Tibial nerve (tissue), 4 donors: ENCODE measurements at regions not wholly inside any gene's neighbourhood (a gene's known extent, or its start where the extent isn't known, plus 50 kb on each side); places are given as distances from the start of the nearest gene placed in this dataset.

ENCODE experiments used
- DNase-seq, 2 donors: peaks; one replicate each; pipeline ENCODE4 v3.0.0-alpha.2; 2019; ENCODE audit warnings: low spot score in 2 of 2
- H3K27ac ChIP-seq, 4 donors: fragments of 200-600 bp; sonication (generic) in 3 of 4; one replicate each; pipeline ENCODE4 v1.5.1; 2017 to 2019; ENCODE audit warnings: mild to moderate bottlenecking in 1 of 4
- H3K27me3 ChIP-seq, 2 donors: fragments of 200-600 bp; sonication (generic) in 1 of 2; one replicate each; pipeline versions ENCODE4 v1.5.1 to v1.6.0; 2017 to 2019
- H3K36me3 ChIP-seq, 3 donors: fragments of 200-600 bp; sonication (generic); one replicate each; pipeline ENCODE4 v1.5.1; 2018 to 2019
- H3K4me1 ChIP-seq, 4 donors: fragments of 200-600 bp; sonication (generic) in 3 of 4; one replicate each; pipeline ENCODE4 v1.5.1; 2017 to 2019
- H3K4me3 ChIP-seq, 4 donors: fragments of 200-600 bp; sonication (generic) in 3 of 4; one replicate each; pipeline ENCODE4 v1.5.1; 2017 to 2019; ENCODE audit warnings: mild to moderate bottlenecking in 1 of 4, moderate library complexity in 1 of 4
- H3K9me3 ChIP-seq, 4 donors: fragments of 200-600 bp; sonication (generic) in 3 of 4; one replicate each; pipeline ENCODE4 v1.5.1; 2017 to 2019
- EP300 ChIP-seq, 2 donors: sonication (generic); formaldehyde crosslinking; IDR thresholded peaks; one replicate each; pipeline ENCODE4 v1.6.1; 2017; ENCODE audit warnings: antibody characterized with exemption in 2 of 2, mild to moderate bottlenecking in 1 of 2
- POLR2A ChIP-seq, 2 donors: fragments of 450-650 bp; IDR thresholded peaks; one replicate each; pipeline ENCODE4 v1.6.1; 2017; ENCODE audit warnings: antibody characterized with exemption in 2 of 2, mild to moderate bottlenecking in 2 of 2, moderate library complexity in 2 of 2
- WGBS, 2 donors: methylation state at CpG; one replicate each; pipeline ENCODE4 v1.1.5; 2018; 5-methylcytosine and 5-hydroxymethylcytosine counted together
- TF ChIP-seq, protein P1 (sequence below), 5 experiments: fragments of 200-600 bp in 3 of 5; fragments of 450-650 bp in 2 of 5; sonication (generic) in 3 of 5; IDR thresholded peaks; one replicate each; pipeline ENCODE4 v1.5.1; 2016 to 2019; ENCODE audit warnings: antibody characterized with exemption in 5 of 5, mild to moderate bottlenecking in 3 of 5, moderate library complexity in 2 of 5

DNA sequence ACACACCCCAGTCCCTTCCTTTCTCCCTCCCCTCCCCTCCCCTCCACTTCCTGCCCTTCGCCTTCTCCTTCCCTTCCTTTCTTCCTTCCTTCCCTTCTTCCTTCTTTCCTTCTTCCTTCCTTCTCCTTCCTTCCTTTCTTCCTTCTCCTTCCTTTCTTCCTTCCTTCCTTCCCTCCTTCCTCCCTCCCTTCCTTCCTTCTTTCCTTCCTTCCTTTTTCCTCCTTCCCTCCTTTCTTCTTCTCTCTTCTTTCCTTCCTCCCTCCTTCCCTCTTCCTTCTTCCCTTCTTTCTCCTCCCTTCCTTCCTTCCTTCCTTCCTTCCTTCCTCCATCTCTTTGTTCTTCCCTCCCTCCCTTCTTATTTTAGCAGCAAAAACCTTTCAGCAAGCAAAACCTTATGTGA, 162.1 kb downstream of the EFNB1 start:
- 88 to 100% methylated on average over 1 of the region's 1 CpG for WGBS, 2 donors
- Histone ChIP-seq H3K36me3 (no peaks in the 10 kb centered on the region), H3K4me3 (no peak overlapping the region), H3K27me3 (no peaks in the 10 kb centered on the region), H3K4me1 (peaks cover 0 to 34% (median 8%) of the 10 kb centered on the region in 4 donors), H3K27ac (peak overlapping the region in 1 of 4 donors; percentile 44), H3K9me3 (no peaks in the 10 kb centered on the region)
- no peak for DNase-seq
- TF ChIP-seq EP300 (IDR thresholded peaks at IDR 0.05) (no peak), POLR2A (IDR thresholded peaks at IDR 0.05) (no peak)
- TF ChIP-seq, protein P1, sequence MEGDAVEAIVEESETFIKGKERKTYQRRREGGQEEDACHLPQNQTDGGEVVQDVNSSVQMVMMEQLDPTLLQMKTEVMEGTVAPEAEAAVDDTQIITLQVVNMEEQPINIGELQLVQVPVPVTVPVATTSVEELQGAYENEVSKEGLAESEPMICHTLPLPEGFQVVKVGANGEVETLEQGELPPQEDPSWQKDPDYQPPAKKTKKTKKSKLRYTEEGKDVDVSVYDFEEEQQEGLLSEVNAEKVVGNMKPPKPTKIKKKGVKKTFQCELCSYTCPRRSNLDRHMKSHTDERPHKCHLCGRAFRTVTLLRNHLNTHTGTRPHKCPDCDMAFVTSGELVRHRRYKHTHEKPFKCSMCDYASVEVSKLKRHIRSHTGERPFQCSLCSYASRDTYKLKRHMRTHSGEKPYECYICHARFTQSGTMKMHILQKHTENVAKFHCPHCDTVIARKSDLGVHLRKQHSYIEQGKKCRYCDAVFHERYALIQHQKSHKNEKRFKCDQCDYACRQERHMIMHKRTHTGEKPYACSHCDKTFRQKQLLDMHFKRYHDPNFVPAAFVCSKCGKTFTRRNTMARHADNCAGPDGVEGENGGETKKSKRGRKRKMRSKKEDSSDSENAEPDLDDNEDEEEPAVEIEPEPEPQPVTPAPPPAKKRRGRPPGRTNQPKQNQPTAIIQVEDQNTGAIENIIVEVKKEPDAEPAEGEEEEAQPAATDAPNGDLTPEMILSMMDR (IDR thresholded peaks at IDR 0.05), result no peak

DNA sequence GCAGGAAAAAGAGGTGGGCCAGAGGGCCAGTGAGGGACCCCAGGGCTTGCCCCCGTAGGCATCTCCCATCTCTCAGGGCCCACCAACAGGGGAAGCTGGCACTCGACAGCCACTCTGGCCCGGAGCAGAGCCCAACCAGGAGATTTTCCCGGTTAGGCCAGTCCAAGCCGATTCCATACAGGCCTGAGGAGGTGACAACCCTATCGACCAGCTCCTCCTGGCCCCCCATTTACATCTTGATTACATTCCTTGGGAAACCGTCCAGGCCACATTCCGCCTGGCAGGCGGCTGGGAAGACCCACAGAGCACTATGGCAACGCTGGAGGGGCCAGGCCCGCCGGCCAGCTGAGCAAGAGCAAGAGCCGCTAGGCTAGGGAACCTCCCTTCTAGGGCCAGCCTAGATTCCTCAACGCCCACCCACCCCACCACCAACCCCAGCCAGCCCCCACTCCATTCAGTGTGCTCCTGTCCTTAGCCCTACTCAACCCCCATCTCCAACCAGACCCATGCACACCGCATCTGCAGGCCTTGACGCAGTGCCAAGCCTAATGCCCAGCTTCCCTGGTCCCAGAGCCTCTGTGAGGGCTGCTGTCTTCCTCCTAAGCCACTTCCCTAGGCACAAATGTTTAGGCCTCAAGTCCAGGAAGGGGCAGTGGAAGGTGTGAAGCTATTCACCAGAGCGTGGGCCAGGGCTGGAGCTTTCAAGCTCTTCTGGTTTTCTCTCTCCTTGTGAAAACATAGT, 161.2 kb downstream of the EFNB1 start:
- WGBS, 2 donors, result 26 to 33% methylated on average over 13 to 14 of the region's 17 CpGs
- Histone ChIP-seq H3K36me3 (no peaks in the 10 kb centered on the region), H3K9me3 (no peaks in the 10 kb centered on the region), H3K4me3 (no peak overlapping the region), H3K4me1 (peaks cover 0 to 25% (median 2%) of the 10 kb centered on the region in 4 donors), H3K27me3 (no peaks in the 10 kb centered on the region), H3K27ac (peak overlapping the region in 2 of 4 donors; percentile 5 to 44)
- DNase-seq, result no peak
- TF ChIP-seq, protein P1 (IDR thresholded peaks at IDR 0.05), result no peak
- TF ChIP-seq POLR2A (IDR thresholded peaks at IDR 0.05), result no peak
- no peak for TF ChIP-seq EP300 (IDR thresholded peaks at IDR 0.05)

DNA sequence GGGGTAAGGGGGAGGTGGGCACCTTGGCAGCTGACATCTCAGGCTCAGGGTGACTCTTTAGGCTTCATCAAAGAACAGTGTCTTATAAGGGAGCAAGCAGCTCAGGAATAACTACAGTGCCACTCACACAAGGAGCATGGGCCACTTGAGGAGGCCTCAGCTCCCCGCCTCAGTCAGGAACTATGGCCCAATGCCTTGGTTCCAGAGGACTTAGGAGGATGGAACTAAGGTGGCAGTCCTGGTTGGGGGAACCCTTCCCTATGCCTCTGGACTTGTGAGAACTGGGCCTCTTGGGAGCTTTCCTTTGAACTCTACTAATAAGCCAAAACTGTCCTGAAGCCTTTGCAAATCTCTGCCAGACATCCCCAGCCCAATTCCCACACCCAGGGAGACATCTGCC, 160.6 kb downstream of the EFNB1 start:
- Histone ChIP-seq H3K9me3 (no peaks in the 10 kb centered on the region), H3K27me3 (no peaks in the 10 kb centered on the region), H3K4me3 (no peak overlapping the region), H3K4me1 (peaks cover 0 to 19% (median 0%) of the 10 kb centered on the region in 4 donors), H3K36me3 (no peaks in the 10 kb centered on the region), H3K27ac (peak overlapping the region in 1 of 4 donors; percentile 5)
- TF ChIP-seq EP300 (IDR thresholded peaks at IDR 0.05), result no peak
- no peak for TF ChIP-seq POLR2A (IDR thresholded peaks at IDR 0.05)
- TF ChIP-seq, protein P1 (IDR thresholded peaks at IDR 0.05), result no peak
- WGBS, 2 donors, result 83 to 90% methylated on average over 1 of the region's 1 CpG
- no peak for DNase-seq

DNA sequence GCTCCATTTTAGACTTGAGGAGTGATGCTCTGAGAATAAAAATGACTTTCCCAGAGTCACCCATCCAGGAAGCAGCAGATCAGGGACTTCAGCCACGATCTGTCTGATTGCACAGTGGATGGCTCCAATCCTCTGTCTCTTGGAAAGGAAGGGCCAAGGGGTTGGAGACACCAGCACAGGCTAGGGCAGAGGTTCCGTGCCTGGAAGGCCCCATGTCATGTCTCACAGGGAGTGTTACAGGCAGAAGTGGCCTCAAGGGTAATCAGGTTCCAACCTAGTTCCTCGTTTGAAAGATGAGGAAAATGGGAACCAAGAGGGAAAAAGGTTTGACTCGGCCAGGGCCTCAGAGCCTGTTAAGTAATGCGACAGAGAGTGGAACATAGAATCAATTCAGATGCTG, 160.0 kb downstream of the EFNB1 start:
- DNase-seq, result no peak
- H3K27ac ChIP-seq, result no peak overlapping the region
- H3K4me1 ChIP-seq, result peaks cover 0 to 14% (median 0%) of the 10 kb centered on the region in 4 donors
- no peaks in the 10 kb centered on the region for H3K27me3 ChIP-seq
- H3K4me3 ChIP-seq, result no peak overlapping the region
- 28 to 68% methylated on average over 4 to 5 of the region's 5 CpGs for WGBS, 2 donors
- no peaks in the 10 kb centered on the region for H3K9me3 ChIP-seq
- TF ChIP-seq POLR2A (IDR thresholded peaks at IDR 0.05), result no peak
- no peak for TF ChIP-seq EP300 (IDR thresholded peaks at IDR 0.05)
- TF ChIP-seq, protein P1 (IDR thresholded peaks at IDR 0.05), result no peak
- no peaks in the 10 kb centered on the region for H3K36me3 ChIP-seq

DNA sequence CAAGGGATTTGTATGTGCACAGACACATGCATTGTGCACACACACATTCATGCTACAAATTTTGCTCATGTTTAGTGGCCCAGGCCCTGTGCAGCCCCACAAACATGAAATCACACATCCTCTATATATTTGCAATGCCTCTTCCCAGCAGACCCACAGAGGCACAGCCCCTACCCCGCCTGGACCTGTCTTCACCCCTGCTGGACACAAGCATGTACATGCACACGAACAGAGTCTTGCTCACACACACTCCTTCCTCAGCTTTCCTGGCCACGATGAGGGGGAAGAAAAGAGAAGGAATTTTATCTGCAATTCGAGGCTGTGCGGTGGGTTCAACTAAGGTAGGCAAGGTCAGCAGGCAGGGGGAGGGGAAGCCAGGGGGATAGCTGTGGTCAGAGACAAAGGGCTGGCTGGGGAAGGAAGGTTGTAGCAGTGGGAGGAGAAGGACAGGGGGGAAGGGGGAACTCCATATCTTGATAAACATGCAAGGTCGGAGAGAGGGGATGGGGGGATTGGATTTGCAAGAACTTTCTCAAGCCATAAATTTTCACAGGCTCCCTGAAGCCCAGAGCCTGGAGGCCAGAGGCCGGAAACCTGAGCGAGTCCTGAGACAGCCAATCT, 156.4 kb downstream of the EFNB1 start:
- no peak for TF ChIP-seq POLR2A (IDR thresholded peaks at IDR 0.05)
- no peak for TF ChIP-seq EP300 (IDR thresholded peaks at IDR 0.05)
- TF ChIP-seq, protein P1 (IDR thresholded peaks at IDR 0.05), result no peak
- Histone ChIP-seq H3K27ac (no peak overlapping the region), H3K4me3 (no peak overlapping the region), H3K9me3 (no peaks in the 10 kb centered on the region), H3K36me3 (no peaks in the 10 kb centered on the region), H3K4me1 (peaks cover 0 to 8% (median 0%) of the 10 kb centered on the region in 4 donors), H3K27me3 (no peaks in the 10 kb centered on the region)
- 60 to 79% methylated on average over 8 of the region's 8 CpGs for WGBS, 2 donors
- no peak for DNase-seq
